ENCODE measurements at regions not wholly inside any gene's neighbourhood (a gene's known extent, or its start where the extent isn't known, plus 50 kb on each side); places are given as distances from the start of the nearest gene placed in this dataset.

DNA sequence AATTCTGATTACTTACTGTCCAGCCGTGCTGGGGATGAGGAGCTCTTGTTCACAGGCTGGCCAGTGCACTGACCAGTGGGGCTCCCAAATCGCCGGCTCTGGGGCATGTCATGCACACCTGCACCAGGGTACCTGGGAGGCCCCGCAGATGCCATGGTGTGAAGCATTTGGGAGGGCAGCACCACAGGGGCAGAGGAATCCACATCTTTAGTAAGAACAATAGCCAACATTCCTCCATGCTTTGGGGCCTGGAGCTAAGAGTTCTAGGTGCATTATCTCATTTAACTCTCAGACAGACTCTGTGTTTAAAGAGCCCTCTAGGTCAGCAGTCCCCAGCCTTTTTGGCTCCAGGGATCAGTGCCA, 104.2 kb downstream of the ACKR3 start:
- DNase-seq (ENCODE audit: low spot score) = no peak

DNA sequence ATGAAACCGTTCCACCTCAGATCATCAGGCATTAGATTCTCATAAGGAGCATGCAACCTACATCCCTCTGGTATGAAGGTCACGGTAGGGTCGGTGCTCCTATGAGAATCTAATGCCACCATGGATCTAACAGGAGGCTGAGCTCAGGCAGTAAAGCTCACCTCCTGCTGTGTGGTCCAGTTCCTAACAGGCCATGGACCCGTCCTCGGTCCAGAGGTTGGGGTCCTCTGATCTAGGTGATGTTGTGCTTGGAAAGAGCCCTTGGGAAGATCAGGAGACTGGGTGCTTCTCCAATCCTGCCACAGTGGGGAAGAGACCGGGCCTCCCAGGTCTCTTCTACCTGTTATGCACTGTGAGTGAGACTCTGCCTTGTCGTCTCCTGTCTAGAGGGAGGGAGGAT, 104.6 kb downstream of the ACKR3 start:
- no peak for DNase-seq (ENCODE audit: low spot score)

DNA sequence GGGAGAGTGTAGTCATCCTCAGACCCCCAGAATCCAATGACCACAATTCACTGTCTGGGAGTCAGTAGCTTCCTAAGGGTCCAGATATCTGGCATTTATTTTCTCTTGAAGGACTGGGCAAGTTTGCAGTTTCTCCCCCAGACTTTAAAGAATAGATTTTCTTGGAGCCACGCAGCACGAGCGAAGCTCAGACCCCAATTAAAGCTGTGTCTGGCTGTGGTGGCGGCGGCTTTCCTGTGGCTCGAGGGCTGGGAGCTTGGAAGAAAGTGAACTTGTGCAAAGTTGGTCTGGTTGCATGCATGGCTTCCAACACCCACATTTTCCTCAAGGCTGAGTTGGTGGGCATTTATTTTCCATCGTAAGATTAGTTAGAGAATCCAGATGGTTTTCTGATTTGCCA, 105.0 kb downstream of the ACKR3 start:
- DNase-seq (ENCODE audit: low spot score) = no peak

DNA sequence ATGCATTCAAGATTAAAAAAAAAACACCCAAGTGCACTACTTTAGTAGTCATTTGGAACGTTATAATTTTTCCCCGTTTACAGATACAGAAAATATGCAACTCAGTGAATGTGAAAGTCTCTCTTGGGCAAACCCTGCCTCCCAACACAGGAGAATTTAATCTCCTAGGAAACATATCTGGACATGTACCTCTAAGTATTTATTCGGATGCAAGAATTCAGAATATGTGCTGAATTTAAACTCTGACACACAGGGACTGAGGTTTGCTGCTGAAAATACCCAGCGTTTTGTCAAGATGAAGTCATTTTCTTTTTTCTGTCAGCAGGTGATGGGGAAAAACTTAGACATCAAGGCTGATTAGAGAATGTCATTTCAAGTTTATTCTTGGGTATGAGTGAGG, 105.4 kb downstream of the ACKR3 start:
- DNase-seq (ENCODE audit: low spot score) = peak; percentile 30

DNA sequence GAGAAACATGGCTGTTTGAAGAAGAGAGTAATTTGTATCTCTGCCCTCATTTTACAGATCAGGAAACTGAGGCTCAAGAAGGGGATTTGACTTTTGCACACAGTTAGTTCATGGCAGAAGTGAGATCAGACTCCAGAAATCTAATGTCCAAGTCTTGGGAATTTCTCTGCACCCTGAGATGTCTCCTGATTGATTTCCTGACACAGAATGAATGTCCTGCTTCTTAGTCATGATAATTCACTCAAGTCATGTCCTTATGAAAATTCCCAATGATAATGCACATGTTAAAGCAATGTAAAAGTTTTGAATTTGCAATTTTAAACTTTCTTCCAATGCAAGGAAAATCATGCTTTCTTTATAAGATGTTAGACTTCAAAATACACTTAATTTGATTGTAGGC, 105.9 kb downstream of the ACKR3 start:
- no peak for DNase-seq (ENCODE audit: low spot score)

DNA sequence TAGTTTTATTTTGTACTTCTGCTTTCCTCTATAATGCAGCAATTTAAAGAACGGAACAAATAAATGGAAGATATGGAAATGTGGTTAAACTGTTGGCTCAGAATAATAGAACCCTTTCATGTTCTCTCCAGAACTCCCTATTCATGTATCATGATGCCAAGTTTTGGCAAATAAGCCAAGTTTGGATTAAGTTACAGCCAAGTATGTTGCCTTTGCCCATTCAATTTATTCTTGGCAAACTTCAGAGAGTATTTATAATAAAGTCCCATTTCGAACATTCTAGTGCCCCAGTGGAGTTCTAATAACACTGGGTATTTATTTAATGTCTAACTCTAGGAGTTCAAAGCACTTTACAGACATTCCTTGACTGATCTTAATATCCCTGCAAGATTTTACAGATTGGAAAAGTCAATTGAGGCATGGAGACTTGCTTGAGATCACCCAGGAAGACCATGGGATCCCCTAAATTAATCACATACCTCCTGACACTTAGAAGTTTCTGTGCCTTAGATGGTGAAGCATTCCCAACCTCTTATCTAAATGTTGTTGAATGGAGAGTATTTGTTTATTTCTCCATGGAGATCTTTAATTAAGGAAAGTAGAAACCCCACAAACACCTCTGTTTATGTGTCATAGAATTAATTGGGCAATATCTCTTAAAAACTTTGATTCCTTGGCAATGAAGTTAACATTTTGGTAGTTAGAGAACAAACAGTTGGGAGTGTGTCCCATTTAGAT, 106.7 kb downstream of the ACKR3 start:
- no peak for DNase-seq (ENCODE audit: low spot score)

DNA sequence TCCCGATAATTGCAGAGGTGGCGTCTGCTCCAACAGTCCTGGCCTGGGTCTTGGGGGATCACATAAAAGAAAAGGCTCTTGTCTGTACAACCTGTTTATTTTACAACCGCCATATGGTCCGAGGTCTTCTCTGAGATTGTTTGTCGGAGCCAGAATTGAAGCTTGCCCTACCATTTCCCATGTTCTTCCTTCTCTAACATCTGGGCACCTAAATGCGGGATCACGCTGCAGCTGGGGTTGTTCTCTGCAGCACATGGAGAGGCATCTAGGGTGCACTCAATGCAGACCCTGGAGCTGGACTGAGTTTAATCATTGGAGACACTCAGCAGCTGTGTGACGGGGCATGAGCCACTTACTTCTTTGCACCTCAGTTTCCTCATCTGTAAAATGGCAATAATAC, 107.7 kb downstream of the ACKR3 start:
- DNase-seq (ENCODE audit: low spot score) = no peak

DNA sequence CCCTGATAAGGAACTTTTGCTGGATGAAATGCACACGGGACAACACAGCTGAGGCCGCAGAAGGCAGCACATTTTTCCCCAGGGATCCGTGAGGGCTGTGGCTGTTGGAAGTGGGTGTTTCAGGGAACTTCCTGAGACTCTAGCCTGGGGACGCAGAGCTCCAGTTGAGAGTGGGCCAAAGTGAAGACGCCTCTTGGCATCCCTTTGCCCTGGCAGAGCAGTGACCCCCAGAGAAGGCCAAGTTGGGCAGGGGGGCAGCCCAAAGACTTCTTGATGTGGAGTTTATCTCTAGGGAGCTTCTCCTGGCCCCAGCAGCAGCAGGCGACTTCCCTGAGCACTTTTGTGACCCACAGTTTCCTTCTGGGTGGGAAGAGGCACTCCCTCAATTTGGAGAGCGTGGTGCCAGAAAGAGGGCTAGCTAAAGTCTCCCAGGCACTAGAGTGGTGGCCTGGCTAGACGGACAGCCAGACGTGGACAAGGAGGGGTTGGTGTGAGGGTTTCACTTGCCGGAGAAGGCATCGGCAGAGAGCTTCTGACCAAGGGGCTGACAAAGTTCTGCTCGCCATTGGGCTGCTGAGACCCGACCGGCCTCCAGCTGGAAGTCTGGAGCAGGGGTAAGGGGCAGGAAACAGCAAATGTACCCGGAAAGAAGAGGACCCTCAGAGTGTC, 108.8 kb downstream of the ACKR3 start:
- no peak for DNase-seq (ENCODE audit: low spot score)

DNA sequence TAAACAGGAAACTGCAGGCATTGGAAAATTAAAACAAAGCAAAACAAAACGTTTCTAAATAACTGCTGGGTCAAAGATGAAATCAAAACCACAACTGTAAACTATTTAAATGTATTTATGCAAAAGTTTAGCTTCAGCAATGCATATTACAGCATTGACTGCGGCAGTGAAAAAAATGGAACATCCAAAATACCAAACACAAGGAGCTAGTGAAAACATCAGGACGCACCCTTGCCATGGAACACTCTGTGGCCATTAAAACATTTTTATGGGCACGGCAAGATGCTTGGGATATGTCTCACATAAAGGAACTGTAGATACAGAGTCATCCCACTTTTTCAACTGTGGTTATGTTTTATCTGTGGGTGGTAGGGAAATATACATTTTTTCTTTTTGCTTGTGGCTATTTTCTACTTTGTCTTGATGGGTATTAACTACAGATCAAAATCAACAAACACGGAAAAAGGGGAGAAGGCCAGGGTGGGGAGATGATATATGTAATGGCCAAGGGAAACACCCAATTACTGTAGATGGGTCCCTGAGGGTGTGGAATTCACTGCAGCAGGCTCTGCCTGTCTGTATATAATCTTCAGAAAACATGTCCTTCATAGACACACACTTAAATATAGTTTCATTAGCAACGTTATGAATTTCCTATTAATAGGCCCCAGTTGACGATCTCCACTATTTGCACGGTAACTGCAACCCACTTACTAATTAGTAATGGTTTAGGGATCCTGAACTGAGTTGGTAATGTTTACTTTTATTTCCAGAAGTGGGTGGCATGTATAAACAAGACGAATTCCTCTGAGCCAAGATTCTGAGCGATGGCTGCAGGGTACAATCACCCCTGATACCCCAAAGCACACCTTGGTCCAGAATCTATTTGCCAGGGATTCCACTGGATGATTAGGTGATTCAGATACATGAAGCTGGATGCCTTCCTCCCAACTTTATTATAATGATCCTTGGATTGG, 110.5 kb downstream of the ACKR3 start:
- no peak for DNase-seq (ENCODE audit: low spot score)

DNA sequence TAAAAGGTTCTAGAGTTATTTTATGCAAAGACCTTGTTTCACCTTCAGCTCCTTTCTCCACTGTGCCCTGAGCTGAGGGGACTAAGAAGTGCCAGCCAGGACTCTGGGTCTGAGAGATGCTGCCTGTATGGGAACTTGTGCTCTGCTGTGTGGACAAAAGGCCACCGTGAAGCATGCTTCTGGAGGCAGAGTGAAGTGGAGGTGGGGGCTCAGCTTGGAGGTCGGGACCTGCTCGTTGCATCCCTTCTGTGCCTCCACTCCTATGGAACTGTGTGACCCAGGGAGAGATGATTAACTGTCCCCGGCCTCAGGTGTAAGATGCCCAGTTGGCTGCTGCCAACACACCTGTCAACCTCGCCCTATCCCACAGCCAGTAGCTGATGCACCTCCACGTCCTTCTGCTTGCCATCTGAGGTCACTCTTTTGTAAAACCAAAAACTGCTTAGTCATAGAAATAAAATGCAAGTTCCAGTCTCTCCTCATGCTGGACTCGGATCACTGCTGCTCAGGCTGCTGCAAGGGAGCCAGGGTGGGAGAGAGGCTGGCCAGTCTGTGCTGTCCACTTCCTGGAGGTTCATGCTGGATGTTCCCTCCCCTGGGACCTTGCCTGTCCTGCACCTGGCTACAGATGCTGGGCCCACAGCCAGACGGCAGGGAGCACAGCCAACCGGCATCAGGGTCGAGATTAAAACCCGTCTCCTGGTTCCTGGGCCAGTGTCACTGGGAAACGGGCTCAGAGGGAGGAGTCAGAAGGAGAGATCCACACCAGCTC, 113.2 kb downstream of the ACKR3 start:
- peak; percentile 80 for DNase-seq (ENCODE audit: low spot score)

DNA sequence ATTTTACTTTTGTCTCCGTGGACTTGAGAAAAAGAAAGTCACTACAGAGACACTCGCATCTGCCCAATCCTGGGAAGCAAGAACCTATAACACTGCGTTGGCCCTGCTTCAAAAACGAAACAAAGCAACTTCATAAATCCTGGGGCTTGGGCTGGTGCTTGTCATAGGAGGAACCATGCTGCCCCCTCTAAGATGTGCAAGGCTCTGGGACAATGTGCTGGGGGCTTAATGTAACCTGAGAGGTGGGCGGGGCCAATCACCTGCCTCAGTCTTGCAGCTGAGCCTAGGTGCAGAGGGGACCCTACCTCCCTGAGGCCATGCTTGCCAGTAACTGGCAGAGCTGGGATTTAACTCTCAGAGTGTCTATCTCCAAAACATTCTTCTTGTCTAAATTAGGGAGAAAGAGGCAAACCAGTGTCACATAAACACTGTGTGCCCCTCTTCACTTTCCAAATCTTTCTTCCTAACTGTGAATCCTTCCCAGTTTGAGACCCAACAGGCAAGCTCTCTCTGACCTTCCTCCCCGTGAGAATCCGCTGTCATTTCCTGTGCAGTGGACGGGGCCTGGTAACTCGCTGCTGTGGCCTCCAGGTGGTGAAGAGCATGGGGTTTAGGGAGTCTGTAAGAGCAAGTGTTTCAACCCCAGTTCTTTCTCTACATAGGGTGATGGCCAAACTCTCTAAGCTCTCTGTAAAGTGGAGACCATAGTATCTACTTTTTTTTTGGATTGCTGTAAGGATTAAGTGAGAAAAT, 115.1 kb downstream of the ACKR3 start:
- DNase-seq (ENCODE audit: low spot score) = no peak

DNA sequence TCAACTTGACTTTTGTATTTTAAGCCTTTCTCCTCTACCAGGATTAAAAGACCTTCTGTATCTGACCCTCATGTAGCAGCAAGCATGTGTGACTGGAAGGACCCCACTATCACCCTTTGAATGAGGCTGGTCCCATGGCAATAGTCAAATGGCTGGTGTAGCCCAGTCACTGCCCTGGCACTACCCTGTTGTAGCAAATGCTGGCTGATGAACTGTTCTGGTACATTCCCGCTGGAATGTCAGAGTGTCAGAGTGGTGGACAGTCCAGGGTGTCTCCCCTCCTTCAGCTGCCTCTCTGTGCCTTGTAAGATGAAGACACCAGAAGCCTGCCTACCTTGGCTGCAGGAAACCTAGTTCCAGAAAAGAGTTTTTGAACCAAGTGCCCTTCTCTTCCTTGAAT, 115.7 kb downstream of the ACKR3 start:
- no peak for DNase-seq (ENCODE audit: low spot score)

DNA sequence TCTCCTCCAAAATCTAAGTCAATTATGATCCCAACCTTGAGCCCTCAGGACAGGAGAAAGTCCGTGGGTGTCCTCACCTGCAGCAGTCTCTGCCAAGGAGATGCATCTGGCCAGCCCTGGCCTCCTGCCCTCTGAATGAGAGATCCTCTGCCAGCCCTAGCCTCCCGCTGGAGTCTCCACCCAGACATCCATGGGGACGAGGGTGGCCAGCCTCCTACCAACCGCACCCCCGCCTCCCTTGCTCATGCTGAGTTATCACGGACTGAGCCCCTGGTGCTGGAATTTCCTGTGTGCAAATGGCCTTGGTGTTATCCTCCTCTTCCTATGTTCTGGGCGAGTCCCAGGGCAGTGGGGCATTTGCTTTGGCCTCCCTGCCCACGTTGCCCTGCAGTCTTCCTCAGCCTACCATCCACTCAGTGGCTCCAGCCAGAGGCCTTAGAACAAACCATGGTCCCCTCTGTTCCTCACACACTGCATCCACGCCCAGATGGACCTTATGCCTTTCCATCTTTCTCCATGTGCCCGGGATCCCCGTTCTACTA, 116.4 kb downstream of the ACKR3 start:
- DNase-seq (ENCODE audit: low spot score) = no peak

DNA sequence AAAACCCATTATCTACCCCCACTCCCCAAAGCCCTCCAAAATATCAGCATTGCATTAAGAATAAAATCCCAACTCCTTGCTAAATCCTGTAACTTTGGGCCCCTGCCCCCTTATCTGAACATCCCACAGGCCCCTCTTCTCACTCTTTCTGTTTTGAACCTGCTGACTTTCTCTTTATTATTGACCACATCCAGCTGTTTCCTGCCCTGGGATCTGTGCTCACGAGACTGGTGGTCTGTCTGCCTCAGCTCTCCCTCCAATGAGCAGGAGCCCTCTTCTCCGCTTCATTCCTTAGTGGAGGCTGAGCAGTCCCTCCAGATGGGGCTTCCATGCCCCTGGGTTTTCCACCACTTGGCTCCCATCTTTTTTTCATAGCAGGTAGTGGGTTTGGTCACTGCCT, 116.9 kb downstream of the ACKR3 start:
- DNase-seq (ENCODE audit: low spot score) = no peak

DNA sequence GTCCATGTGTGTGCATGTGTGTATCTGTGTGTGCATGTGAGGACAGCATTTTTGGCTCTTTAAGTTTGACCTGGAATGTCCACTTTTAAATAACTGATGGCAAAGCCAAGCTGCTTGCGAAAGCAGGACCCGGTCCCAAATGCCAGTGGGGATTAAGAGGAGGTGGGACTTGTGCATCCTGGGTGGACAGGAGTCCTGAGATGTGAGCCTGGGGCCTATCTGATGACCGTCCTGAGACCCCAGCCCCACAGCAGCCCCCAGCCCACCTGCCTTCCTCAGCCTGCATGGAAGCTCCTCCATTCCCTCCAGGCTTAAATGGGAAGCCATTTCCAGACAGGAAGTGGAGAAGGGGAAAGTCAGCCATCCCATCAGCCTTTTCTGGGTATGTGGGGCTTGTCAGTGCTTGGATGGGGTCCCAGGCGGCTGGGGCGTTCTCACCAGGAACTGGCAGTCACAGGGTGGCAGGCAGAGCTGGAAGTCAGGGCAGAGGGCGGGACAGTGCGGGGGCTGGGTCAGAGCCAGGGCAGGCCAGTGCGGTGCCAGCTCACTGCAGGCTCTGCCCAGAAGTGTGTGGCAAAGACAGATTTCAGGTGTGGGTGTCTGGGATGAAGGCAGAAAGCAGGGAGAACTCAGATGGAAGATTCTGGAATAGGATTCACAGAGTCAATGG, 117.8 kb downstream of the ACKR3 start:
- DNase-seq (ENCODE audit: low spot score) = no peak

DNA sequence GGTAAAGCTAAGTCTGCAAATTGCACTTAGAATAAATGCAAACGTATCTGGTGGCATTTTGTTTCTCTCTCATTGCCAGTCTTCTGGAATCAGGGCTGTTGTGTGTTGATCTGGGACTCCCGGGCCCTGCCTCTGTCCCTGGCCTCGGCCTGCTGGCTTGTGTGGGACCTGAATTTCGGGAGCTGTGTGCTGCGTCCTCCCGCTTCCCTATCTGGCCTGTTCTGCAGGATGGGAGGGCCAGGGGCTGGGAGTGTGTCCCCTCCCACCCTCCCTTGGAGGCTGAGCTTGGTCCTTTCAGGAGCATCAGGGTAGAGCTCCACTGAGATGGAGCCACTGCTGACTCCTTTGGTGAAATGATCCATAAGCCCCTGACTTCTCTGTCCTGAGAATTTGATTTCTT, 118.5 kb downstream of the ACKR3 start:
- DNase-seq (ENCODE audit: low spot score) = no peak

DNA sequence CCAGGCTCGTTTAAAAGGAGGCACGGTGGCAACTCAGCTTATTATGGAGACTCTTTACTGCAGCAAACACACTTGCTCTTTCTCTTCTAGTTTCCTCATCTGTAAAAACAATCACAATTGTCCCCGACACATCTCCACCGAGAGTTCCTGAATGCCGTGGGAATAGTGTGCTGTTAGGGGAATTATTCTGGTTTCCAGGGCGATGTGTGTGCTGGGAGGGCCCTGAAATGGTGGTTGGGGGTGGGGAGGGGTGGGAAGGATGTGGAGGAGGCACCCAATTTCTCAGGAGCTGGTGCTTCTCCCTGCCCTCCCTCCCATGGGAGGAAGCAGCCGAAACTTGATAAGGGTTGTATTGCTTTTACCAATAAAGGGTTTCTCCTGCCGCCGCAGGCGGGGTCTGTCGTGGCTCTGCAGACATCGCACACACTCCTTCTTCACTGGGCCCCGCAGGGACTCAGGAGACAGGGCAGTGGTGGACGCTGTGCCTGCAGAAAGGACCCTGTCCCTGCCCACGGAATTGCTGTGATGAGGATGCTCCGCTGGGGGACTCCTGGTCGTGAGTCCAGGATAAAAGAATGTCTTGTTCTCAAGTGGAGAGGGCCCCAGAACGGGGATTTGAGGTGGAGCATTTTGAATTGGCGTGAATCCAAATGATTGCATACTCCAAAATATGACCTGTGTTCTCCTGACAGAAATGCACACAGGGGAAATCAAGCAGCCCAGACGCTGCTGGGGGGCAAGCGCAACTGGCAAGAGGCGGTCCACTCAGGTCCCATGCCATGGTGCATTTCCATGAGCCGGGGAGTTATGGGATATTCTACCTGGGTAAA, 119.2 kb downstream of the ACKR3 start:
- DNase-seq (ENCODE audit: low spot score) = no peak

DNA sequence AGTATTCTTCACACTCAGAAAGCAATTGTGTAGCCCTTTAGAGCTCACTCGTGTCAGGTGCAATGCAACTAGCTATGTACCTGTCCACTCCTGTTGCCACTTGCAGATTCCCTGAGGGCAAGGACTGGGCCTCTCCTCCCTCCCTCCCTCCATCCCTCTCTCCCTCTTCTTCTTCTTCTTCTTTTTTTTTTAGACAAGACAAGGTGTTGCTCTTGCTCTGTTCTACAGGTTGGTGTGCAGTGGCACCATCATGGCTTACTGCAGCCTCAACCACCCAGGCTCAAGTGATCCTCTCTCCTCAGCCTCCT, 119.7 kb downstream of the ACKR3 start:
- no peak for DNase-seq (ENCODE audit: low spot score)

DNA sequence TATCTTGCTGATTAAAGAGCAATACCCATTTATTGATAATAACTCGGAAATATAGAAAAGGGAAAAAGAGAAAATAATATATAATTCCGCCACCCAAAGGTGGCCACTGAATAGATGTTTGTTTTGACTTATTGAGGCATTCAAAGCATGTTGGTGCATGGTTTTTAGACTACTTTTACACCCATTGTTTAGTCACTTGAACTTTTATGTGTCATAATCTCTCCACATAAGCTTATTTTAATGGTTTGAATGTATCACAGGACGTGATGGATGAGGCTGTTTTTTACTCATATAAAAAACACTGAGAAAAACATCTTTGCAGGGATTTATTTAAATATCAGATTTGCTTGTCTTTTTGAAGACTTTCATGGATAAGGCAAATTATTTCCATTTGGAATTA, 120.4 kb downstream of the ACKR3 start:
- DNase-seq (ENCODE audit: low spot score) = no peak

DNA sequence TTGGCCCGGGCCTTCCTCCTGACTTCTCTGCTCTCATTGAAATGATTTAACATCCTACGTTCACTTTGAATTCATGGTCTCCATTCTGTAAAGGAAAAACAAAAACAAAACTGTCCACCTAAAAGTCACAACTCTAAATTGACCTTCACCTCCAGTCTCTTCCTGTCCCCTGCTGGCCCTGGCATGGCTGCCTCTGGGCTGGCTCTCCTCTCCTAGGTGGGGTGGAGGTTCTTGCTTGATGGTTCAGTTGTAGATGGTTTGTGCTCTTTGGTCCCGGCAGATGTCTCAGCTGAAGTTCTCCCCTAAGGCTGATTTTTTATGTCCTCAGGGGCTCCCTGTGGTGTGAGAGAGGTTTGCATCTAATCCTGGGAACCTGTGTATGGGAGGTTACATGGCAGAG, 121.1 kb downstream of the ACKR3 start:
- no peak for DNase-seq (ENCODE audit: low spot score)
